ENCODE measurements at regions not wholly inside any gene's neighbourhood (a gene's known extent, or its start where the extent isn't known, plus 50 kb on each side); places are given as distances from the start of the nearest gene placed in this dataset.

- TF ChIP-seq EZH2phosphoT487 (IDR thresholded peaks at IDR 0.05; ENCODE audit: borderline replicate concordance, low read depth, low read length) = no peak
- no peak for TF ChIP-seq CTCF (conservative IDR thresholded peaks at IDR 0.05; ENCODE audit: low read length)
These were observed 493.3 kb upstream of the SORCS1 start for GRCh38 chr10:107657851-107658250.

All from OCI-LY7 (cell line).